Activated T-cell treated with anti-CD3 and anti-CD28 coated beads, Interleukin-2, amount 50 U/mL, for 72 hours (primary cell): ENCODE measurements at regions not wholly inside any gene's neighbourhood (a gene's known extent, or its start where the extent isn't known, plus 50 kb on each side); places are given as distances from the start of the nearest gene placed in this dataset.

Experiments
- ATAC-seq, 2 donors: fragments of 150-1000 bp; cut with Tn5 transposase; replicated peaks in 1 of 2; 2 replicates each; pipeline ENCODE4 v1.10.0; 2021; ENCODE audit warnings: moderate library complexity in 2 of 2, mild to moderate bottlenecking in 1 of 2
- DNase-seq, 2 donors: peaks; one replicate each; pipeline ENCODE4 v3.0.0; 2021 to 2022; ENCODE audit warnings: mixed read lengths in 1 of 2
- H3K27ac Mint-ChIP-seq: one replicate; pipeline ENCODE4 v1.8.0; 2022; ENCODE audit warnings: mild to moderate bottlenecking, moderate library complexity, mixed read lengths
- H3K27me3 Mint-ChIP-seq: one replicate; pipeline ENCODE4 v1.8.0; 2022; ENCODE audit warnings: low read depth, mixed read lengths
- H3K36me3 Mint-ChIP-seq, 2 donors: one replicate each; pipeline ENCODE4 v1.8.0; 2022; ENCODE audit warnings: mixed read lengths in 2 of 2, mild to moderate bottlenecking in 1 of 2; ENCODE audit not compliant: insufficient read depth in 2 of 2
- H3K4me1 Mint-ChIP-seq: one replicate; pipeline ENCODE4 v1.8.0; 2022; ENCODE audit warnings: low read depth, mixed read lengths
- H3K4me3 Mint-ChIP-seq, 2 donors: one replicate each; pipeline ENCODE4 v1.8.0; 2022; ENCODE audit warnings: mild to moderate bottlenecking in 2 of 2, mixed read lengths in 2 of 2, moderate library complexity in 2 of 2
- H3K9me3 Mint-ChIP-seq, 2 donors: one replicate each; pipeline ENCODE4 v1.8.0; 2022; ENCODE audit warnings: mixed read lengths in 2 of 2

- Mint-ChIP-seq H3K36me3 (no peaks in the 10 kb centered on the region), H3K4me1 (no peaks in the 10 kb centered on the region), H3K4me3 (no peak overlapping the region), H3K27ac (no peak overlapping the region), H3K27me3 (peaks cover 10% of the 10 kb centered on the region), H3K9me3 (no peaks in the 10 kb centered on the region)
- ATAC-seq (no peak), DNase-seq (no peak)
Measured at GRCh38 chr5:158023266-158023665, 164.3 kb upstream of the CLINT1 start.

DNA sequence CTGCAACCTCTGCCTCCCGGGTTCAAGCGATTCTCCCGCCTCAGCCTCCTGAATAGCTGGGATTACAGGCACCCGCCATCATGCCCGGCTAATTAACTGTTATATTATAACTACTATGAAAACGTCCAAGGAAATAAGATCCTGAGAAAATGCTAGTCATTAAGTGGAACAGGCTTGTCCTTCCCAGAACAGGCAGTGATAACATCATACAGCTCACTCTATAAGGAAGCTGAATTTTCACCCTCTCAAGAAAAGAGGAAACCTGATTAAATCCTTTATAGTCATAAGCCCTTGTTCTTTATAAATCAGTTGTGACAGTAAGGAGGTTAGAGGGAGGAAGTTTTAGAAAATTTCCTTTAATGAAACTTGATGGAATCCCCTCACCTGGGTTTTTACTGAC lies 163.9 kb upstream of the CLINT1 start:
- no peak for DNase-seq
- Mint-ChIP-seq H3K27ac (no peak overlapping the region), H3K4me1 (no peaks in the 10 kb centered on the region), H3K36me3 (no peaks in the 10 kb centered on the region), H3K4me3 (no peak overlapping the region), H3K27me3 (peaks cover 10% of the 10 kb centered on the region), H3K9me3 (no peaks in the 10 kb centered on the region)
- no peak for ATAC-seq

DNA sequence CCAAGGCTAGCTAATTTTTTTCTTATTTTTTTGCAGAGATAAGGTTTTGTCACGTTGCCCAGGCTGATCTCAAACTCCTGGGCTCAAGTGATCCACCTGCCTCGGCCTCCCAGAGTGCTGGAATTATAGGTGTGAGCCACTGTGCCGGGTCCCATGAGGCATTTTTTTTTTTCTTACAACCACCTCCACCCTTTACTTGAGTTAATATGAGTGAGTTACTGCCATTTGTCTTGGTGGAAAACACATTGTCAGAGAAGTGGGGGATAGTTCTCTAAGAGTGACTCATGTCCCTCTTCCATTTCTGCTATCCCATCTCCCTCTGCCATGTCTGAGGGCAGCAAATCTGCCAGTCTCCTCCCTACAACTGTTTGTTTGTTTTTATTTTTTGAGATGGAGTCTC lies 163.4 kb upstream of the CLINT1 start:
- no peak for ATAC-seq
- DNase-seq, result no peak
- H3K4me1 Mint-ChIP-seq, result no peaks in the 10 kb centered on the region
- H3K4me3 Mint-ChIP-seq, result no peak overlapping the region
- H3K36me3 Mint-ChIP-seq, result no peaks in the 10 kb centered on the region
- peaks cover 10% of the 10 kb centered on the region for H3K27me3 Mint-ChIP-seq
- H3K27ac Mint-ChIP-seq, result no peak overlapping the region
- no peaks in the 10 kb centered on the region for H3K9me3 Mint-ChIP-seq

DNA sequence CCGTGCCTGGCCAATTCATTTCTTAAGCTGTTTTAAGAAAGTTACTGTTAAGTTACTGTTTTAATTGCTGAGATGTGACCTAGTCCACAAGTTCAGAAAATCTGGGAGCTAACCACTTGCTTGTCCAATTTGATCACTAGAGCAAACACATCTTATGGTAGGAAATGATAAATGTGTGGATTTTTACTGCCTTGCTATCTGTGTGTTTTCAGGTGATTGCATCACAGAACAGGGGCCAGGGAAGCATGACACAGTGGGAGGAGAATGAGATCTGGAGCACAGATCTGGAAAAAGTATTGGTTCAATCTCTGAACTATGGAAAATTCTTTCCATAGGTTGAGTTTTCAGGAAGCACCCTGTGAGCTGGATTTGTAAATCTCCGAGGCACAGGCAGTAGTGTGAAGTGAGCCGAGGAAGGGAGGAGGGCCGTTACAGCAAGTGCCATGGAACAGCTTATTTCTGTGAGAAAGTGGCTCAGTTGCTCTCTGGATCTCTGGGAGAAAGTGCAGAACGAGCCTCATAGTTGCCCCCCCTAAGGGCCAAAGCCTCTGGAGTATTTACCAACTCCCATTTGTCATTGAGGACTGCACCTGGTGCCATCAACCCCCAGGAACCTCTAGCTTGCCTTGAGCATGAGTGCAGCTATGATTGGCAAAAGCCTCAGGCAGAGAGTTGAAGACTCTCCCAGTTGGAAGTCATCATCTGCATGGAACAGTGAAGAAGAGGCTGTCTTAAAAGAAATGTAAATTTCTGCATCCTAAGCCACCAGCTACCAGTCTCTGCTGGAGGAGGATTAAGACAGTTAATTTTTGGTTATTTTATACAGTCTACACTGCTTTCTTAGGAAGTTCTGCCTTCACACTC lies 161.8 kb upstream of the CLINT1 start:
- Mint-ChIP-seq H3K4me3 (no peak overlapping the region), H3K9me3 (no peaks in the 10 kb centered on the region), H3K27ac (no peak overlapping the region), H3K36me3 (no peaks in the 10 kb centered on the region), H3K4me1 (no peaks in the 10 kb centered on the region), H3K27me3 (peaks cover 16% of the 10 kb centered on the region)
- no peak for DNase-seq
- ATAC-seq, result no peak

GRCh38 chr5:158017469-158017868 lies 158.5 kb upstream of the CLINT1 start:
- no peak overlapping the region for H3K27ac Mint-ChIP-seq
- no peaks in the 10 kb centered on the region for H3K36me3 Mint-ChIP-seq
- no peaks in the 10 kb centered on the region for H3K9me3 Mint-ChIP-seq
- H3K4me3 Mint-ChIP-seq, result no peak overlapping the region
- H3K27me3 Mint-ChIP-seq, result peaks cover 12% of the 10 kb centered on the region
- ATAC-seq (no peak), DNase-seq (no peak)
- no peaks in the 10 kb centered on the region for H3K4me1 Mint-ChIP-seq

- H3K4me1 Mint-ChIP-seq, result no peaks in the 10 kb centered on the region
- ATAC-seq (no peak), DNase-seq (no peak)
- H3K27ac Mint-ChIP-seq, result no peak overlapping the region
- no peaks in the 10 kb centered on the region for H3K36me3 Mint-ChIP-seq
- peaks cover 12% of the 10 kb centered on the region for H3K27me3 Mint-ChIP-seq
- H3K4me3 Mint-ChIP-seq, result no peak overlapping the region
- H3K9me3 Mint-ChIP-seq, result no peaks in the 10 kb centered on the region
Measured at GRCh38 chr5:158014372-158014771, 155.4 kb upstream of the CLINT1 start.

- H3K27me3 Mint-ChIP-seq, result peaks cover 12% of the 10 kb centered on the region
- H3K36me3 Mint-ChIP-seq, result no peaks in the 10 kb centered on the region
- no peak for ATAC-seq
- DNase-seq, result no peak
- no peaks in the 10 kb centered on the region for H3K9me3 Mint-ChIP-seq
- no peak overlapping the region for H3K27ac Mint-ChIP-seq
- H3K4me3 Mint-ChIP-seq, result no peak overlapping the region
- no peaks in the 10 kb centered on the region for H3K4me1 Mint-ChIP-seq
Measured at GRCh38 chr5:158013939-158014338, 155.0 kb upstream of the CLINT1 start.

DNA sequence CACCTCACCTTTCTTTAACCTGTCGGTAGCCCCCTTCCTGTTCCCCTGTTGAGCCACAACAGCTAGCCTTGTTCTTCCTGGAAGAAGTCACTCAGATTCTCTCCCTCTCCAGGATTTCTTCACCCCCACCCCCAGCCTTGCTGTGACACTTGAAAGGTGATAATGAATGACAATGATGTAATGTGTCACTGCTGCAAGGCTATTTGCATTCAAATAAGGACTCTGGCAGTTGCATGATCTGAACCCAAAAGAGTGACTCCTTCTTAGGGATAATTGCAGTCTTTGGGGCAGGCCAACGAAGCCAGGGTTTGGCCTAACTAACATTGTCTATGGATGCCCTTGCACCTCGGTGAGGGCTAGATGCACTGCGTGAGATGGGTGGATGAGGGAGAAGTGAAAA lies 154.4 kb upstream of the CLINT1 start:
- DNase-seq (no peak), ATAC-seq (no peak)
- Mint-ChIP-seq H3K27ac (no peak overlapping the region), H3K36me3 (no peaks in the 10 kb centered on the region), H3K4me1 (no peaks in the 10 kb centered on the region), H3K9me3 (no peaks in the 10 kb centered on the region), H3K4me3 (no peak overlapping the region), H3K27me3 (peaks cover 12% of the 10 kb centered on the region)

GRCh38 chr5:158011422-158011821 lies 152.5 kb upstream of the CLINT1 start:
- H3K27me3 Mint-ChIP-seq, result peaks cover 6% of the 10 kb centered on the region
- H3K4me1 Mint-ChIP-seq, result no peaks in the 10 kb centered on the region
- H3K27ac Mint-ChIP-seq, result no peak overlapping the region
- H3K4me3 Mint-ChIP-seq, result no peak overlapping the region
- no peaks in the 10 kb centered on the region for H3K36me3 Mint-ChIP-seq
- ATAC-seq (no peak), DNase-seq (no peak)
- no peaks in the 10 kb centered on the region for H3K9me3 Mint-ChIP-seq

DNA sequence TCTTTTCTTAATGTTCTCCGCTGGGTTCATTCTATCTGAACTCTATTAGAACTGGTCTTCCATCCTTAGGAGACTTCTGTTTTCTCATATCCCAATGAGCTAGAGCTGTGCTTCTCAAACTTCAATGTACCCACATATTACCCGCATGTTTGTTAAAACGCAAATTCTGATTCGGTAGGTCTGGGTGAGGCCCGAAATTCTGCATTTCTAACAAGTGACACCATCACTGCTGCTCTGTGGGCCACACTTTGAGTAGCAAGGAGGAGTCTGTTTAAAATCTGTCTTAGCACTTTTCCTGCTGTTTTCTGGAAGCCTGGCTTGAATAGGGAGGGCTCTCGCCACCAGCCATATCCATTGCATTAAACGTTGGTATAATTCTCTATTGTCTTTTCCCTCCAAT lies 151.9 kb upstream of the CLINT1 start:
- Mint-ChIP-seq H3K36me3 (no peaks in the 10 kb centered on the region), H3K4me1 (no peaks in the 10 kb centered on the region), H3K27ac (no peak overlapping the region), H3K27me3 (peaks cover 6% of the 10 kb centered on the region), H3K9me3 (no peaks in the 10 kb centered on the region), H3K4me3 (no peak overlapping the region)
- DNase-seq, result no peak
- ATAC-seq, result no peak

DNA sequence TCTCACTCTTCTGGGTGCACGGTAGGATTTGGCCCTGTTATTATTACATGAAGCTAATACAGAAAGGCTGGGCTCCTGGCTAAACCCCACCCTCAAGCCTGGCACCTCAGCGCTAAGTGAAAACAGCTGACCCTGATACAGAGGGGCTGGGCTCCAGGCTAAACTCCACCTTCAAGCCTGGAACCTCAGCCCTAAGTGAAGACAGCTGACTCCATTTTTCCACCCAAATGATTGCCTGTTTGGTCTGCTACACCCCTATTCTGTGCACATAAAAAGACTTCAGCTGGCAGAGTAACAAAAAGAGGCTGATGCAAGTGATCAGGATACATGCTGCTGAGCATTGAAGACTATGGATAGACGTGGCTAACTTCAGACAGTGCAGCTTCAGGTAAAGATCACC lies 148.4 kb upstream of the CLINT1 start:
- DNase-seq (no peak), ATAC-seq (no peak)
- H3K36me3 Mint-ChIP-seq, result no peaks in the 10 kb centered on the region
- H3K4me1 Mint-ChIP-seq, result no peaks in the 10 kb centered on the region
- H3K27me3 Mint-ChIP-seq, result no peaks in the 10 kb centered on the region
- H3K9me3 Mint-ChIP-seq, result no peaks in the 10 kb centered on the region
- H3K27ac Mint-ChIP-seq, result no peak overlapping the region
- no peak overlapping the region for H3K4me3 Mint-ChIP-seq

- no peaks in the 10 kb centered on the region for H3K9me3 Mint-ChIP-seq
- no peak overlapping the region for H3K4me3 Mint-ChIP-seq
- H3K36me3 Mint-ChIP-seq, result no peaks in the 10 kb centered on the region
- ATAC-seq, result no peak
- peaks cover 9% of the 10 kb centered on the region for H3K4me1 Mint-ChIP-seq
- peaks cover 15% of the 10 kb centered on the region for H3K27me3 Mint-ChIP-seq
- no peak overlapping the region for H3K27ac Mint-ChIP-seq
- no peak for DNase-seq
Measured at GRCh38 chr5:157999696-158000095, 140.8 kb upstream of the CLINT1 start.

DNA sequence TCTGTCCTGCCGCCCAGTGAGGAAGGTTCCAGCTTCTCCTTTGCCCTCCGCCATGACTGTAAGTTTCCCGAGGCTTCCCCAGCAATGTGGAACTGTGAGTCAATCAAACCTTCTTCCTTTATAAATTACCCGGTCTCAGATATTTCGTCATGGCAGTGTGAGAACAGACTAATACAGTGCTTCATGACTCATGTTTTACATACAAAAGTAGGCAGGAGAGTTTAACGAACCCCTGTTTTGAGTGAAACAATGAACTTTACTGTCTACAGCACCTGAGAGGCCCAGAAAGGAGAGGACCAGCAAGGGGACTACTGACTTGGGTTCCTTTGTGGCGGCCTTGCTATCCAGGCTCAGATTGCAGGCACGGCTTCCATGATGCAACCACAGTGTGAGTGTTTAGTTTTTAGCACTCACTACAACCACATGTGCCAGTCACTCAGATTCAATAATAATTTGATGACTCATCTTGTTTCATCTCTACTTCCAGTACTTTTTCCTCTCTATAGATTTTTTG lies 139.1 kb upstream of the CLINT1 start:
- no peak overlapping the region for H3K4me3 Mint-ChIP-seq
- H3K4me1 Mint-ChIP-seq, result peaks cover 16% of the 10 kb centered on the region
- DNase-seq (no peak), ATAC-seq (no peak)
- no peaks in the 10 kb centered on the region for H3K9me3 Mint-ChIP-seq
- H3K27ac Mint-ChIP-seq, result no peak overlapping the region
- no peaks in the 10 kb centered on the region for H3K36me3 Mint-ChIP-seq
- H3K27me3 Mint-ChIP-seq, result peaks cover 29% of the 10 kb centered on the region
